HPDE6-E6E7 (cell line): ENCODE measurements at regions not wholly inside any gene's neighbourhood (a gene's known extent, or its start where the extent isn't known, plus 50 kb on each side); places are given as distances from the start of the nearest gene placed in this dataset.

Experiments
- DNase-seq: peaks from one replicate; pipeline ENCODE4 v3.0.0; 2011; ENCODE audit warnings: missing footprints; ENCODE audit errors: extremely low spot score

DNA sequence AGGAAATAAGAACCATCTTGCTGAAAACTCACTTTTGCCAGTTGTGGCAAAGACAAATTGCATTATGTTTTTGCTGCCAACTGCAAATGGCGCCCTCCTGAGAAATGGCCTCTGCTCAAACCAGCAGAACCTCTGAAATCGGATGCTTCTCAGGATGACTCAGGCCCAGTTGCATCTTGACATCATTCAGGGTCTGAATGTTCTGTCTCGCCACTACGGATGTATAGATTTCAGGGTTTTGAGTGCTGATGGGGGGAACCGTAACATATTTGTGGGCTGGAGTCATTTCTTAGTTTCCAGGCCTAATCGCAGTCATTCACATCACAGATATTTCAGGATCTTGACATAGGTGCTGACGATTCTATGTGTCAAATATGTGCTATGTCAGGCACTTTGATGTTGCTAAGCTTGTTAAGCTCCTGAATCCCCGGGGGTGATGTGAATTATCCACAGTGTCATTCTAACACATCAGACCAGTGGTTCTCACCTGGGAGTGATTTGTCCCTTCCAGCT lies 207.1 kb downstream of the NFATC2 start:
- peak; percentile 91 for DNase-seq

DNA sequence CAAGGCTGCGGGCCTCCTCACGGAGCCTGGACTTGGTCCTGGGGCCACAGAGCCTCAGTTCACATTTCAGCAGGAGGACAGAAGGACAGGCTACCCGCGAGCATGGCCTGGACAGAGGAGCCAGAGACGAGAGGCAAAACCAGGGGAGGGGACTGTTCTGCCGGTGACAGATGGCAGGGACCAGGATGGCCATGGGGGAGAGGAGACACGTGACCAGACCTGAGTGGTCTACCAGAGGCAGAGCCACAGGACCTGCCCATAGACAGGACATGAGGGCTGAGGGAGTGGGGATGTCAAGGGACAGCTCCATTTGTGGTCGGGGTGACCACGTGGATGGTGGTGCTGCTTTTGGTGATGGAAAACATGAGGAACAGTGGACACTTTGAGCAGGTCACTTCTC lies 207.9 kb downstream of the NFATC2 start:
- DNase-seq, result no peak

DNA sequence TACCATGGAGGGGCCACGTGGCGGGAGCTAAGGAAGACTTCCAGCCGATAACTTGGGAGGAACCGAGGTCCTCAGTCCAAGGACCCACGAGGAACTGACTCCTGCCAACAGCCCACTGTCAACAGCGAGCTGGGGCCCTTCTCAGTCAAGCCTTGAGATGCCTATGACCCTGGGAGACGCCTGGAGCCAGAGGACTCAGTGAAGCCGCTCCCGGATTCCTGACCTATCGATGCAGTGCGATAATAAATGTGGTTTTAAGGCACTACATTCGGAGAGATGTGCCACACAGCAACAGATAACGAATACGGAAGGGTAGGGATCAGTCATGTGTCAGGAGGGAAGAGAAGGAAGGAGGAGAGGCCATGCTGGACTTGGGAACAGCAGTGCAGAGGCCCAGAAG lies 208.5 kb downstream of the NFATC2 start:
- DNase-seq, result no peak

DNA sequence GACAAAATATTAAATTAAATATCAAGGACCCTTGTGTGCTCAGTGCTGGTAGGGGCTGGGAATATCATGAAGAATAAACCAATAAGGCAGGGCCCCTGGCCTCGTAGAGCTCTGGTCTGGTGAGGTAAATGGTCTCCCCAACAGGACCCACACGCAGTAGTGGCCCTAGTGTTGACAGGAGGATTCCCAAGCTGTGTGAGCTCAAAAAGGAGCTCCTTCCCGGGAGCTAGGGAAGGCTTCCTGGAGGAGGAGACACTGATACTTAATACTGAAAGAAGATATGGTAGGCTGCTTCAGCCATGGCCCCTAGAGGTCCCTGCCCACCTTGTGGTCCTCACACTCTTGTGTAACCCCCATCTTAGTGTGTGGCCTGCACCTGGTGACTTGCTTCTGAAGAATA lies 209.1 kb downstream of the NFATC2 start:
- no peak for DNase-seq

DNA sequence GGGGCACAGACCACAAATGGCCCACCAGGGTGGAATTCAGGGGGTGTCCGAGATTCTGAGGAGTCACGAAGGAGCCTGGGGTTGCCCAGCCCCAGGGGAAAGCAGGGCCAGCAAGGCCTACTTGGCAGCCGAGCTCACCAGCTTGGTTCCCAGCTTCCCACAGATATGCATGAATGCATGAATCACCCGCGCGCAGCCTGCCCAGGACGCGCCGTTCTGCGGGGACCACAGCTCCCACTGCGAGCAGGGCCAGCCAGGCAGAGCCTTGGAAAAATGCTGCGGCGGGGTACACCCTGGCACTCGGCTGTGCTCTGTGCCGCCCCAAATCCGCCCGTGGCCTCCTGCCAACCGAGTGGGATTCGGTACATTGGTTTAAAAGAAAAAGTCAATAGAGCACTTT lies 211.0 kb downstream of the NFATC2 start:
- DNase-seq, result no peak

DNA sequence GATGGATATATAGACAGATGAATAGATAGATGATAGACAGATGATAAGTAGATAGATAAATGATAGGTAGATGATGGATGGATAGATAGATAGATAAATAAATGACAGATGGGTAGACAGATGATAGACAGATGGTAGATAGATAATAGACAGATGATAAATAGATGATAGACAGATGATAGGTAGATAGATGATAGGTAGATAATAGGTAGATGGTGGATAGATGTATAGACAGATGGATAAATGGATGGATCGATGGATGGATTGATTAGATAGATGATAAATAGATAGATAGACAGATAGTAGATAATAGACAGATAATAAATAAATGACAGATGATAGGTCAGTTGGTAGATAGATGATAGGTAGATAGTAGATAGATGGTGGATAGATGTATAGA lies 212.7 kb downstream of the NFATC2 start:
- no peak for DNase-seq

DNA sequence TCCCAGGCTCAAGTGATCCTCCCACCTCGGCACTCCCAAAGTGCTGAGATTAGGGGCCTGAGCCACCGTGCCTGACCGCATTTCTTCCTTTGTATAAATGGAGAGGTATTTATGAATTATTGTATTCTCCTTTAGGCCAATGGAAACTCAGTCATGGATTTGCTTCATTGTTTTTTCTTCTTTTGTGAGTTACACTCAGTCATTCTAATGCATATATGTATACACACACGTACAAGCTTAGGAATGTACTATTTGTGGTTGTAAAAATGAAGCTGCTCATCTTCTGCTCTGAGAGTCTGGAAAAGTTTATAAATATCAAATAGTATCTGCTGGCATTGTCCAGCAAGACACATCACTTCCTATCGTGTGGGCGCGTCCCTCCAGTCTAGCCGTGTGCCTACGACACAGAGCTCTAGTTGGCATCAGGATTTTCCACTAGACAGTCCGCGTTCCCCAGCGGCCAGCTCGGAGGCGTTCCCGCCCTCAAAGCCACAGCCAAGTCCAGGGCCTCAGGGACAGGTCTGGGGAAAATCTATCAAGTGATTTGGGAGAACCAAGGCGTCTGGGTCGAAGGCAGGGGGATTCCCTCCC lies 215.2 kb downstream of the NFATC2 start:
- no peak for DNase-seq

DNA sequence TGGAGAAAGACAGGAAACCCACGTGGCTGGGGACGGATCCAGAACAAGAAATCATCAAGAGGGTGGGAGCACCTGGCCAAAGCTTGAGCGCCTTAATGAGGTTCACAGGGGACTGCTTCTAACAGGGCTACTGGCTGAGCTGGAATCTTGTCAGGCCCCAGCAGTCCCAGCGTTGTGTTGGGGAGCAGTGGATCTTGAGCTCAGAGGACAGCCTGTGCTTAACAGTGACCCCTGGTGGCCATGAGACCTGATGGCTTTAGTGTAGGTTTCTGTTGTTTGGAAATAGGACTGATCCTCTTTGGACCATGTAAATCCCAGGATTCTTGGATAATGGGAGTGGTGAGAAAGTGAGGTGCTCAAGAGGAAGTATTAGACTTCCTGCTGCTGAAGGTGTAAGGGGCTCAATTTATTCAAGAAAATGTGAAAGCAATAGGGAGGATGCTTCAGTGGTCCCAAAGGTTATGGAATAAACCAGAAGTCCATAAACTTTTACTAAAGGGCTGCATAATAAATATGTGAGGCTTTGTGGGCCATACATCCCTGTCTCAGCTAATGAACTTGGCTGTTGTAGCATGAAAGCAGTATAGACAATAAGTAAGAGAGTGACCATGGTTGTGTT lies 216.2 kb downstream of the NFATC2 start:
- no peak for DNase-seq

DNA sequence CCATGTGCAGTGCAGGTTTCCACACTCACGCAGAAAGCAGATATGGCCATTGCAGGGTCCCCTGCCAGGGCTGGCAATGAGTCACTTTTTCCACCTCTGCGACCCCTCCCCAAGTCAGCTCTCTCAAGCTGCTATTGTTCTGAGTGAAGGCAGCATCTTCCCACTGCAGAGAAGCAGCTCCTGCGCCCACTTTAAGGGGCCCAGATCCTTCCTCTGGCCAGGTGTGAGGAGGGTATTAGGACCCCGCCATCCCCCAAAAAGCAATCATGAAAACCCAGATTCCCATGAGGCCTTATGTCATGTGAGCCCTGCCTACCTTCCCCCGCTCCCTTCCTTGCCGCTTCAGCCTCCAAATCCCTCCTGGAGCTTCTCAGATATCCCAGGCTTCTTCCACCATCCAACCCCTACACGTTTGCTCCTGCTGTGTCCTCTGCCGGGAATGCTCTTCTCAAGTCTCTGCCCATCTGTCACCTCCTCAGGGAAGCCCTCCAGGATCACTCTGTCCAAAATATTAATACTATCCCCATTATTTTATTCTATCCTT lies 220.3 kb downstream of the NFATC2 start:
- DNase-seq, result no peak

DNA sequence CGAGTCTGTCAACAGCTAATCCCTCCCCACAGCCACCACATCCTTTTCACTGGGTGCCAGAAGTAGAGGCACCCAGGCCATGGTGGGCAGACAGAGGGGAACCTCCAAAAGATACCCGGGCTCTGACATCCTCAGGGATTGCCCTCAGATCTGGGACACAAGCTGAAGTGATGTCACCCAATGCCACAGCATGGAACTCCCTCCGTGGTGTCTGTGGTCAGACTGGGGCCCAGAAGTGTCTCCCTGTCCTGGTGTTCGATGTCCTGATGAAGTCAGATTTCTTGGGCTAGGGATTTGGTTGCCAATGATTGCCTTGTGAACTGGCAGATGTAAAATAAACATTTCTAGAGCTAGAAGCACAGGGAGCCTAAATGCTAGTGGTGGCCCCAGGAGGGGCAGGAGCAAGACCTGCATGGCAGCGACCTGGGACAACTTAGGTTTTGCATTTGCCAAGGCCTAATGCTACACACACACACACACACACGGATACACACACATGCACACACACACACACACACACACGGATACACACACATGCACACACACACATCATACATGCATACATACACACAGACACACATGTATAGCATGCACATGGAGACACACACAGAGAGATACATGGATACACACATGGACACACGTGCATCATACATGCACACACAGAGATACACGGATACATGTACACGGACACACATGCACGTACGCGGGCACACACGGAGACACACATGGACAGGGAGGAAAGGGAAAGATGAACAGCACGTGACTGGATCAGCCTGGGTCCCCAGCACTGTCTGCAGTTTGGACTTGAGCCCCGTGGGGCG lies 221.0 kb downstream of the NFATC2 start:
- DNase-seq, result no peak

DNA sequence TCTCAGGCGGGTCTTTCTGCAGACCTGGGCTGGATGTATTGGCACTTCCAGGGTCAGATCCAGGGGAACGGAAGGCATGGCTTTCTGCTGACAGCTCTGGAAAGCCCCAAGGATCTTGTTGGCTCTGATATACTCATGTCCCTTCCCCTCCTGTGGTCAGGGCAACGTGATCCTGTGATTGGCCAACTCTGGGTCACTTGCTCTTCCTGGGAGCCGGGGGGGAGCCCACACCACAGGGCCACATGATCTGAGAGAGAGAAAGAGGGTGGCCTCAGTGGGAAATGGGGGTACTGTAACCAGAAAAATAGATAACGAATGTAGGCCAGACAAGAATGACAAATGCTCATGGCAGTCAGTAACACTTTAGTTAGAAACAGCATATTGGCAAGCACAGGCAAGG lies 223.0 kb downstream of the NFATC2 start:
- DNase-seq, result no peak

DNA sequence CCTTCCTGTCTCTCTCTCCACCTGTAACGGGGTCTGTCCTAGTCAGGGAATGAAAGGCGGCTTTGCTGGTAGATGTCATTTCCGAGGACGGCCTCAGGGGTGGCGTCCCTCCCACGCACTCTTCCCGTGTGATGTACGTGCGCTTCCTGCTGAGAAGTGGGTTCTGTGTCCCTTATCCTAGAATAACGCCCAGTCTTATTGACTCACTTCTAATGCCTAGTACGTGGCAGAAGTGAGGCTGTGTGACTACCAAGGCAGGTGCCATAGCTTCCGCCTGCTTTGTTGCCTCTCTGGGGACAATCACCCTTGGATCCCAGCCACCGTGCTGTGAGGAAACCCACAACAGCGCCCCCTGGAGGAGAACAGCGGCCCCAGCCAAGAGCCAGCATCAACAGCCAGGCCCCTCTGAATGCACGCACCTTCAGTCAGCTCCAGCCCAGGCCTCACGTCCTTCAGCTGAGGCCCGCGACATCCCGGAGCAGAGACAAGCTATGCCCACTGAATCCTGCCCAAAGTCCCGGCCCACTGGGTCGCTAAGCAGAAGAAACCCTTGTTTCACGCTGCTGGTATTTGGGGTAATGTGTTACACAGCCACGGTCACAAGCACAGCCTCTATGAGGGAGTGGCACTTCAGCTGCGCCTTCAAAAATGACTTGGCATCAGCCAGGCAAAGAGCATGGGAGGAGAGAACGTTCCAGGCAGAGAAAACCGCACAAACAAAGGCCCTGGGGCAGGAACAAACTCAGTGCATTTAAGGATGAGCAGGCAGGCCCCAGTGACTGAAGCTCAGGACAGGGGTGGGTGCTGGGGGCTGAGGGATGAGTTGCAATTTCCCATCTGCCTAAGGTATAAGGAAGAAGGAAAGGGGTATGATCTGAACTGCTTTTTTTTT lies 224.2 kb downstream of the NFATC2 start:
- DNase-seq, result no peak

DNA sequence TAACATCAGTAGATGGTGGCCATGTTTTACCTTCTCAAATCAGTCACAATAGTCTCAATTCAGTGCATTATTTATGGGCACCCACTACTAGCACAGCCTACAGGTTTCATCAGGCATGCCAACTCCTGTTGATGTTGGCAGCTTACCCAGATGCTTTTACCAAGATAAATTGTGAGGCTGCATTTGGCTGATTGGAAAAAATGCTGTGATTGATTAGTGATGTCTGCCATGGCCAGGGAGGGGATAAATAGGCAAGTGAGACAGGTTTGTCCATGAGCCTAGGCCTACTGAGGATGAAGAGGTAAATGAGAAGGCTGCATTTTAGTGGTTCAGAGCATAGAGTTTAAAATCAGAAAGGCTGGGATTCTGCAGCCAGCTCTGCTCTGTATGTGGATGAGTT lies 227.1 kb downstream of the NFATC2 start:
- DNase-seq, result no peak

DNA sequence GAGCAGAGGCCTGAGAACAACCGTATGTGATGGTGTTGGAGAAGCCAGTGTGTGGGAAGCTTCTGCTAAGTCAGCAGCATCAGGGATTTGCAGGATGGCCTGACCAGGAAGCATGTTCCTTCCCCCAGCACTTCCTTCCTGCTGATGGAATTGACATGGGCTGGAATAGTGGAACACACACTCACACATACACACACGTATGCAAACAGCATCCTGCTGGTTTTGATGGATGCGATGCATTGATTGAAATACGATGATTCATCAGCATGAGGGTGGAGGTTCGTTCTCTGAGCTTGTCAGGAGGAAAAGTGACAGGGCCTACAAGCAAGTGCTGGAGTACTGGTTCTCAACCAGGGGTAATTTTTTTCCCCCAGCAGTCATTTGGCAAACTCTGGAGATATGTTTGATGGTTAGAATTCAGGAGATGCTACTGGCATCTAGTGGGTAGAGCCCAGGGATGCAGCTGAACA lies 229.1 kb downstream of the NFATC2 start:
- no peak for DNase-seq

DNA sequence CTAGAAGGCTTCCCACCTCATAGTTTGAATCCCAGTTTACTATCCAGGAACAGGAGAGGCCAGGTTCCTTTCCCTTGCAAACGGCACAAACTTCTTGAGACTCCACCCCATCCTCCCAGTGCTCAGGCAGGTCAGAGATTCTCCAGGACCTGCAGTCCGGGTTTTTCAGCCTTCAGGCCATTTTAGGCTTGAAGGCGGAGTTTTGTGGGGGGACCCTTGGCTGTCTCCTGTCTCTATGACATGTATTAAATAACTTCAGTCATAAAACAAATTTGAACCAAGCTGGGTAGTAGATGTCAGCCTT lies 230.1 kb downstream of the NFATC2 start:
- no peak for DNase-seq

DNA sequence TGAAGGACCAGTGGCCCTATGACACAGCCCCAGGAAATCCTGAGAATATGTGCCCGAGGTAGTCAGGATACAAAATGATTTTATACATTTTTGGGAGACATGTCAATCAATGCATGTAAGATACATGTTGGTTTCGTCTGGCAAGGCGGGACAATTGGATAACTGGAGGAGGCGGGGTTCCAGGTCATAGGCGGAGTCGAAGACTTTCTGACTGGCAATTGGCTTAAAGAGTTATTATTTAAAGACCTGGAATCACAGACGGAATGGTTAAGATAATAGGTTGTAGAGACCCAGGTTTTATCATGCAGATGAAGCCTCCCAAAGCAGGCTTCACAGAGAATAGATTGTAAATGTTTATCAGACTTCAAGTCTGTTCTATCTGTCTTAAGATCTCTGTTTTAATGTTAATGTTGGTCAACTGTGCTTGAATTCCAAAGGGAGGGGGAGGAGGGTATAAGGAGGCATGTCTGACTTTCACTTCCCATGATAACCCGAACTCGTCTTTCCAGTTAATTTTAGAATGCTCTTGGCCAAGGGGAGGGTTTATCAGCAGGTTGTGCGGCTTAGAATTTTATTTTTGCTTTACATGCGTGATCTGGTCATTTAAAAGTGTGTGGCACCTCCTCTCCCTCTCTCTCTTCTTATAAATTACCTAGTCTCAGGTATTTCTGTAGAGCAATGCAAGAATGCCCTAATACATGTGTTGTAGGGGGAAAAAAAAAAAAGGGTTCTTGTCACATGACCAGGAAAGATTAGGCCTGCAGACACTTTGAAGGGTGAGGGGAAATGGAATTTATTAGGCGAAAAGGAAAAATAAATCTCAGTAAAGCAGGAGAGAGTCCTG lies 230.7 kb downstream of the NFATC2 start:
- peak; percentile 57 for DNase-seq

DNA sequence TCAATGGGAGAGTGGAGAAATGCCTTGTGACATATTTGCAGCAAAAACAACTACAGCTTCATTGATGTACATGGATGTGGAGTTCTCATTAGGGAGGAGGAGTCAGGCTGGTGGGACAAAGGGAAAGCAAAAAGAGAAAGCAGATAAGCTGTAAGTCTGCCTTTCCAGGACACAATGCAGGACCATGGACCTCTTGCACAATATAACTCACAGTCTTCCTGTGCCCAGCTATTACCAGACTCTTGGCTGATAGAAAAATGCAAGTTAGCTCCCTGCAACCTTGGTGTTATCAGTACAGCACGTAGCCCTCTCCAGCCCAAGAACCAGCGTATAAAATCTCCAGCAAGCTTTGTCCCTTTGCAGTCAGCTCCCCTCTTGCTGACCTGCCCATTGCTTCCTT lies 232.3 kb downstream of the NFATC2 start:
- no peak for DNase-seq

DNA sequence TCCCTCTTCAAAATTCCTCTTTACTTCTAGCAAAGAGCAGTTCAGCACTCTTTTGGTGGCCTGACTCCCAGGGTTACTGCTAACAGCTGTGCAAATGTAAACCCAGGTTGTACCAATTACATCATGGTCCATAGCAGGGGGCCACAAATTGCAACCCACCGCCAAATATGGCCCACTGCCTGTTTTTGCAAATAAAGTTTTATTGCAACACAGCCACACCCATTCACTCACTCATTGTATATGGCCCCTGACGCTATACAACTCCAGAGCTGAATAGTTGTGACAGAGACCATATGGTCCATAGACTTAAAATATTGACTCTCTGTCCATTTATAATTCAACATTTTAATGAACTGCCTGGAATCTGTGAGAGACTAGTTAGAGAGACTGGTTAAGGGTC lies 233.4 kb downstream of the NFATC2 start:
- DNase-seq, result no peak

DNA sequence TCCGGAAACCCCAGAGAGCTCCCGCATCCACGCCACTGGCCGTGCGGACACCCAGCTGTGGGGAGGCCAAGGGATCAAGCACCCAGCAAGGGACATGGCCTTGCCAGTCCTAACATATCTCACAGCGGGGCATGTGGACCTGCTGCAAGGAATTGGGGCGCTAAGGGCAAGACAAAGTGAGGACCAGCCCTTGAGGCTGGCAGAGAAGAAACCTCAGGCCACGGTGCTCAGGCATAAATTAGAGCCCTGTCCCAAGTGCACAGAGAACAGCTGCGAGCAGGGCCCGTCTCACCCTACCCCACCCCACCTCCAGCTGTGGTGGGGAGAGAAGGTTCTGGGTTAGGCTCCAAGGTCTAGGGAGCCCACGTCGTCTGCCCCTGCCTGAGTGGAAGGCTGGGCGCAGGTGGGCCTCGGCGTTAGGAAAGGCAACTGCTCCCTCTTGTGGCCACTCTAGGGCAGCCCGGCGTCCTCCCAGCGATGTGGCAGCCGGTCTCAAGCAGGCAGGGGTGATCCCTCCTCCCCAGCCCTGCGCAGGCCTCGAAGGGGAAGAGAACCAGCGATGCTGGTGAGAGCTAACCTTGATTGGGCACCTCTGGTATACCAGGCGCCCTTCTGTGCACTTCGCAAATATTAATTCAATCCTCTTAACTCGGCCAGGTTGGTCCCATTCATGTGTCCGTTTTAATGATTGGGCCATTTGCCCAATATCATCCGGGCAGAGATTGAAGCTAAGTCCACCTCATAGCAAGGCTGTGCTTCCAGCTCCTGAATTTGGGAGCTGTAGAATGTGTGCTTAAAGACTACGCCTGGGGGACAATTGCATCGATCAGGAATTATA lies 235.8 kb downstream of the NFATC2 start:
- peak; percentile 97 for DNase-seq

DNA sequence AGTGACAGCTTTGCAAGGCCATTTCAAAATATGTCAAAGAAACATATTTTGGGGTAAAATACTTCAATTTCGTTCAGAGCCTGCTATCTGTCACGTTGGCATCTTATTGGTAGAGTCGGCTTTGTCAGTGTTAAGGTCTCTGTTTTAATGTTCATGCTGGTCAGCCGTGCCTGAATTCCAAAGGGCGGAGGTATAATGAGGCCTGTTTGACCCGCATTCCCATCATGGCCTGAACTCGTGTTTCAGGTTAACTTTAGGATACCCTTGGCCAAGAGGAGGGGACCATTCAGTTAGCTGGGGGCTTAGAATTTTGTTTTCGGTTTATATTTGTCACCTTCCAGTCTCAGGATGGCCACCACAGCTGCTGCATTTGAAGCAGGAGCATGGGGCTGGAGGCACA lies 236.4 kb downstream of the NFATC2 start:
- DNase-seq, result no peak
